ENCODE measurements at regions not wholly inside any gene's neighbourhood (a gene's known extent, or its start where the extent isn't known, plus 50 kb on each side); places are given as distances from the start of the nearest gene placed in this dataset.

DNA sequence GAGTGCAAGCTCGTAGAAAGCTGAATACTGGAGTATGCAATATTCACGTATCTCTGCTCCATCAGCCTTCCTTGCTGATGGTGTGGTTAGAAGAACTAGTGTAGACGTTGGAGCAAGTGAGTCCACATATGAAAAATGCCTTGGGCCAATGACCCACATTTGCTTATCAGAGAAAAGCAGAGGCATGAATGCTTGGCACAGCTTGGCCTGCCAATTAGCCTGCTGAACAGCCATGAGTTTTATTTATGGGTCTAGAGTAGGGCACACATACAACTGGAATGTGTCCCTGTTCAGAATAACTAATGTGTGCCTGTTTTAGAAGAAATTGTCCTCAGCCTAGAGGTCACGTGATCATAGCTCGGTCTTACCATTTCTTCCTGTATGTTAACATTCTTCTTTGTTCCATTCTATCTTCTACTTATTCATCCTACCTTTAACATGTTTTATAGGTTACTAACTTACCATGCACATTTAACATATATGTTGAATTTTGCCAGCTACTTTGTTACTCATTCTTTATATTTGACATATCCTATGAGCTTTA is 432.7 kb upstream of the AADAT start:
- TF ChIP-seq POLR2A (IDR thresholded peaks at IDR 0.05): no peak
- TF ChIP-seq, protein P1, sequence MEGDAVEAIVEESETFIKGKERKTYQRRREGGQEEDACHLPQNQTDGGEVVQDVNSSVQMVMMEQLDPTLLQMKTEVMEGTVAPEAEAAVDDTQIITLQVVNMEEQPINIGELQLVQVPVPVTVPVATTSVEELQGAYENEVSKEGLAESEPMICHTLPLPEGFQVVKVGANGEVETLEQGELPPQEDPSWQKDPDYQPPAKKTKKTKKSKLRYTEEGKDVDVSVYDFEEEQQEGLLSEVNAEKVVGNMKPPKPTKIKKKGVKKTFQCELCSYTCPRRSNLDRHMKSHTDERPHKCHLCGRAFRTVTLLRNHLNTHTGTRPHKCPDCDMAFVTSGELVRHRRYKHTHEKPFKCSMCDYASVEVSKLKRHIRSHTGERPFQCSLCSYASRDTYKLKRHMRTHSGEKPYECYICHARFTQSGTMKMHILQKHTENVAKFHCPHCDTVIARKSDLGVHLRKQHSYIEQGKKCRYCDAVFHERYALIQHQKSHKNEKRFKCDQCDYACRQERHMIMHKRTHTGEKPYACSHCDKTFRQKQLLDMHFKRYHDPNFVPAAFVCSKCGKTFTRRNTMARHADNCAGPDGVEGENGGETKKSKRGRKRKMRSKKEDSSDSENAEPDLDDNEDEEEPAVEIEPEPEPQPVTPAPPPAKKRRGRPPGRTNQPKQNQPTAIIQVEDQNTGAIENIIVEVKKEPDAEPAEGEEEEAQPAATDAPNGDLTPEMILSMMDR (IDR thresholded peaks at IDR 0.05): no peak
- TF ChIP-seq POLR2AphosphoS5 (IDR thresholded peaks at IDR 0.05; ENCODE audit: insufficient read depth in 1 of 2, low read depth in 1 of 2): no peak
